Pancreas (tissue), 10 donors: ENCODE measurements at regions not wholly inside any gene's neighbourhood (a gene's known extent, or its start where the extent isn't known, plus 50 kb on each side); places are given as distances from the start of the nearest gene placed in this dataset.

ENCODE experiments used
- ATAC-seq, 4 donors: fragments of 200-7000 bp; cut with Tn5 transposase; one replicate each; pipeline versions ENCODE4 v1.8.0 to v1.9.1; 2020; ENCODE audit warnings: mild to moderate bottlenecking in 4 of 4, moderate library complexity in 4 of 4
- DNase-seq, 6 donors: peaks; one replicate each; pipeline ENCODE4 v3.0.0-alpha.2; 2020
- FAIRE-seq: peaks from 2 replicates; lab custom pipeline; 2012; peaks lifted over from hg19 to GRCh38; lab: Jason Lieb, UNC
- H3K27ac ChIP-seq, 4 donors: fragments of 200-600 bp; sonication (generic); 1 replicate in 3 of 4; 2 replicates in 1 of 4; pipeline versions ENCODE4 v1.5.0 to v1.8.0; 2020
- H3K27me3 ChIP-seq, 4 donors: fragments of 200-600 bp; one replicate each; pipeline ENCODE4 v1.8.0; 2021
- H3K36me3 ChIP-seq, 3 donors: fragments of 200-600 bp; sonication (generic) in 1 of 3; one replicate each; pipeline versions ENCODE4 v1.5.0 to v1.8.0; 2020 to 2021
- H3K4me1 ChIP-seq, 3 donors: fragments of 200-600 bp; one replicate each; pipeline ENCODE4 v1.8.0; 2021
- H3K4me3 ChIP-seq, 4 donors: fragments of 200-600 bp; sonication (generic) in 2 of 4; one replicate each; pipeline versions ENCODE4 v1.5.0 to v1.8.0; 2020 to 2021
- H3K9me3 ChIP-seq, 4 donors: fragments of 200-600 bp; one replicate each; pipeline ENCODE4 v1.8.0; 2021
- CTCF ChIP-seq, 4 donors: fragments of 200-600 bp; sonication (generic) in 3 of 4; IDR thresholded peaks; one replicate each; pipeline versions ENCODE4 v1.5.0 to v1.8.0; 2021; ENCODE audit warnings: antibody characterized with exemption in 4 of 4
- WGBS, 2 donors: extraction: QIAGEN DNeasy Blood & Tissue Kit; methylation state at CpG; one replicate each; pipeline ENCODE4 v1.1.7; 2013; 5-methylcytosine and 5-hydroxymethylcytosine counted together
- intact Hi-C, 3 donors: fragments of 100-400 bp; cut with DNase I; formaldehyde crosslinking; loops; one replicate each; pipeline versions ENCODE4 v1.11.1 to v1.14.2; 2022
- donor health status: healthy with polysubstance abuse.
- donor health status: DM: no; HTN: no; CAD: no; lungs with moderate emphysema.
- donor health status: DM: no; HTN: no; CAD: no.
- donor health status: control.
- donor health status: control.
- donor health status: Bipolar disorder and iron deficiency.
- donor health status: DM: yes; HTN: yes; CAD: no.
- donor health status: DM: no; HTN: no; CAD: no.
- donor health status: DM: no; HTN: no; CAD: no.
- donor health status: DM: yes; HTN: yes; CAD: no.

DNA sequence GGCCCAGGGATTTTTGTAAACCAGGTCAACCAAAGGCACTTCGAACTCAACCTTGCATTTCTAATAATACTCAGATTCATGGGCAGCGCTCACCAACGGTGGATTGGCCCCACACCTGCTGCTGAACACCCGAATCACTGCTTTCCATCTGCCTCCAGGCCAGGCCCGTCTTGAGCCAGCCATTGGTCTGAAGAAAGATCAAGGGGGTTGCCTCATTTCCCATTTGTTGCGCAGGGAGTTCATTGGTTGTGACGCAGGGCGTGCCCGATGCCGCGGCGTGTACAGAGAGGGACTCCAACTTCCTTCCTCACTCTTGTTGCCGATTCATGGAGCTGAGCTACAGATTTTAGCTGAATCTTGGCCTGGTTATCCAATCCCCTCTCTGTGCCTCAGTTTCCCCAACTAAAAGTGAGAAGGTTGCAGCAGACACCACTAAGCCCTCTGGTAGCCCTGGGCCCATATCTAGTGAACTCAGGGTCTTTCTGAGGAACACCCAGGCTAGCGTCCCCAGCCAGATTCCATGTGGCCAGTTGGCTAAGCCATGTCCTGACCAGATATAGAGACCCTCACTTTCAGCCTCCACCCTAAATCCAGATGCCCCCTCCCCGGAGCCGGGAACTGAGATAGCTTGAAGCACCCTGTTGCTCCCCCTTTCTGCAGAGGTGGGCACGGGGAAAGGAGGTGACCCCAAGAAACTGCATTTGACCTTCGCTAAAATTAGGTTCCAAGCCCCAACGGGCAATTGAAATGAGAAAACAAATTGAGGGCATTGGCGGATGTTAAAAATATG lies 60.9 kb upstream of the HPCAL1 start:
- no peak for TF ChIP-seq CTCF (IDR thresholded peaks at IDR 0.05)
- ATAC-seq, result no peak
- 90 to 92% methylated on average over 20 of the region's 20 CpGs for WGBS, 2 donors
- Histone ChIP-seq H3K4me1 (no peaks in the 10 kb centered on the region), H3K27ac (no peak overlapping the region), H3K27me3 (no peaks in the 10 kb centered on the region), H3K9me3 (no peaks in the 10 kb centered on the region), H3K4me3 (no peak overlapping the region), H3K36me3 (no peaks in the 10 kb centered on the region)
- intact Hi-C loops, result no loop called here
- FAIRE-seq, result no peak
- DNase-seq, result peak in 1 of 6 donors; percentile 25

GRCh38 chr2:10242451-10242850 lies 60.3 kb upstream of the HPCAL1 start:
- 95 to 97% methylated on average over 15 of the region's 15 CpGs for WGBS, 2 donors
- Histone ChIP-seq H3K4me3 (no peak overlapping the region), H3K4me1 (no peaks in the 10 kb centered on the region), H3K36me3 (no peaks in the 10 kb centered on the region), H3K27me3 (no peaks in the 10 kb centered on the region), H3K27ac (no peak overlapping the region), H3K9me3 (no peaks in the 10 kb centered on the region)
- DNase-seq, result peak in 2 of 6 donors; percentile 44 to 45
- intact Hi-C loops, result no loop called here
- no peak for FAIRE-seq
- ATAC-seq, result no peak
- no peak for TF ChIP-seq CTCF (IDR thresholded peaks at IDR 0.05)

- TF ChIP-seq CTCF (IDR thresholded peaks at IDR 0.05), result no peak
- H3K4me1 ChIP-seq, result no peaks in the 10 kb centered on the region
- H3K4me3 ChIP-seq, result no peak overlapping the region
- no peak overlapping the region for H3K27ac ChIP-seq
- 92 to 93% methylated on average over 28 of the region's 28 CpGs for WGBS, 2 donors
- intact Hi-C loops, result no loop called here
- DNase-seq (peak in 2 of 6 donors; percentile 45 to 67), ATAC-seq (no peak), FAIRE-seq (no peak)
- no peaks in the 10 kb centered on the region for H3K9me3 ChIP-seq
- H3K36me3 ChIP-seq, result no peaks in the 10 kb centered on the region
- H3K27me3 ChIP-seq, result no peaks in the 10 kb centered on the region
Measured at GRCh38 chr2:10242998-10243925, 59.4 kb upstream of the HPCAL1 start.

DNA sequence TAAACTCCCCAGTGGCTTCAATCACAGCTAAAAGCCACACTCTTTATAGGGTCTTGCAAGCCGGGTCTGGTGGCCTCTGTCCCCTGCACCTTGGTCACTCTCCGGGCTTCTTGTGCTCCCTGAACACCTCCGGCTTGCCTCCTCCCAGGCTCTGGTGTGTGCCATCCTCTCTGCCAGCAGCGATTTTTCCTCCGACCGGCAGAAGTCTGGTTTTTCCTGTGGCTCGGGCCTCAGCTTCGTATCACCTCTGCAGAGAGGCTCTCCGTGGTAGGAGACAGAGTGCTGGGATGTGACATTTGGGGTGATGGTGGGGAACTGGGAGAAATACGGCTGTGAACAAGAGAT lies 58.8 kb upstream of the HPCAL1 start:
- Histone ChIP-seq H3K27me3 (no peaks in the 10 kb centered on the region), H3K9me3 (no peaks in the 10 kb centered on the region), H3K4me1 (no peaks in the 10 kb centered on the region), H3K27ac (no peak overlapping the region), H3K4me3 (no peak overlapping the region), H3K36me3 (no peaks in the 10 kb centered on the region)
- intact Hi-C loops, result no loop called here
- no peak for ATAC-seq
- 91% methylated on average over 10 of the region's 10 CpGs for WGBS, 2 donors
- no peak for DNase-seq
- TF ChIP-seq CTCF (IDR thresholded peaks at IDR 0.05), result no peak
- FAIRE-seq, result no peak
